Neural crest cell (in vitro differentiated cells): ENCODE measurements at regions not wholly inside any gene's neighbourhood (a gene's known extent, or its start where the extent isn't known, plus 50 kb on each side); places are given as distances from the start of the nearest gene placed in this dataset.

Experiments used
- DNase-seq: peaks from one replicate; pipeline ENCODE4 v3.0.0; 2021; ENCODE audit warnings: low read depth, mixed read lengths, low spot score
- H3K27ac Mint-ChIP-seq: one replicate; pipeline ENCODE4 v1.8.0; 2021; ENCODE audit warnings: mild to moderate bottlenecking, mixed read lengths; ENCODE audit not compliant: unreplicated experiment
- H3K27me3 Mint-ChIP-seq: 2 replicates; pipeline ENCODE4 v1.8.0; 2021; ENCODE audit warnings: low read depth, mild to moderate bottlenecking, mixed read lengths
- H3K36me3 Mint-ChIP-seq: 2 replicates; pipeline ENCODE4 v1.8.0; 2021; ENCODE audit warnings: low read depth, mild to moderate bottlenecking, mixed read lengths
- H3K4me1 Mint-ChIP-seq: 2 replicates; pipeline ENCODE4 v1.8.0; 2021; ENCODE audit warnings: mixed read lengths
- H3K4me3 Mint-ChIP-seq: one replicate; pipeline ENCODE4 v1.8.0; 2021; ENCODE audit warnings: mild to moderate bottlenecking, mixed read lengths
- H3K9me3 Mint-ChIP-seq: 2 replicates; pipeline ENCODE4 v1.8.0; 2021; ENCODE audit warnings: mixed read lengths
- CTCF ChIP-seq: fragments of 200-600 bp; sonication (generic); conservative IDR thresholded peaks from 2 replicates; pipeline ENCODE4 v1.5.0; 2021; ENCODE audit warnings: antibody characterized with exemption, mild to moderate bottlenecking

DNA sequence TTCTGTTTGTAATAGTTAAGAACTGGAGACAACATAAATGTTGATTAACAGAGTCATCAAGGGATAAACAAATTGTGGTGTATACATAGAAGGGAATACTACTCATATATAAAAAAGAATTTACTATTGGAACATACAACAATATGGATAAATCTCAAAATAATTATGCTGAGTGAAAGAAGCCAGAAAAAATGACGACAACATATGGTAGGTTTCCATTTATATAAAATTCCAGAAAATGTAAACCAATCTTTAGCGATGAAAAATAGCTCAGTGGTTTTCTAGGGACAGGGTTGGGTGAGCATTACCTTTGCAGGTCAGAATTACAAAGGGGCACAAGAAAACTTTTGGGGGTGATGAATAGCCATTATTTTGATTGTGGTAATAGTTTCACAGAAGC, 431.6 kb downstream of the PTPRU start:
- no peak for TF ChIP-seq CTCF
- no peak overlapping the region for H3K27ac Mint-ChIP-seq
- no peaks in the 10 kb centered on the region for H3K36me3 Mint-ChIP-seq
- no peak overlapping the region for H3K4me3 Mint-ChIP-seq
- H3K9me3 Mint-ChIP-seq: no peaks in the 10 kb centered on the region
- DNase-seq: no peak
- H3K4me1 Mint-ChIP-seq: peaks cover 5% of the 10 kb centered on the region
- H3K27me3 Mint-ChIP-seq: no peaks in the 10 kb centered on the region

DNA sequence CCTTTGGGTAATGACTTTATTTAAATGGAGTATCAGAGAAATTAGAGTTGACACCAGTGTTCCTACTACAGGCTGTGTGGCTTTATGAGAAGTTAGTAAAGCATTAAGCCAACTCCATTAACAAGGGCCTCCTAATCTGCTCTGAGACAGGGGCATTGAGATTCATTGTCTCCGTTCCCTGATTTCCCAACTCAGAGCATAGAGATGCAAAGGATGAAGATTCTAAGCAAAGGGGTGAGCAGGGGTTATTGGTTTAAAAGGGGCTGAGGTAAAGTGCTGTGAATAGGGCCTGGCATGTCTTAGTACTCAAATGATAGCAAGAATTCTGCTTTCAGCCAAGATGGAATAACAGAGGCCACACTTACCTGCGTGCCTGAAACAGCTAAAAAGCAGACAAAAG, 428.4 kb downstream of the PTPRU start:
- DNase-seq: no peak
- H3K4me3 Mint-ChIP-seq: no peak overlapping the region
- no peaks in the 10 kb centered on the region for H3K4me1 Mint-ChIP-seq
- TF ChIP-seq CTCF: no peak
- peaks cover 12% of the 10 kb centered on the region for H3K27me3 Mint-ChIP-seq
- no peak overlapping the region for H3K27ac Mint-ChIP-seq
- peaks cover 12% of the 10 kb centered on the region for H3K9me3 Mint-ChIP-seq
- H3K36me3 Mint-ChIP-seq: peaks cover 4% of the 10 kb centered on the region

DNA sequence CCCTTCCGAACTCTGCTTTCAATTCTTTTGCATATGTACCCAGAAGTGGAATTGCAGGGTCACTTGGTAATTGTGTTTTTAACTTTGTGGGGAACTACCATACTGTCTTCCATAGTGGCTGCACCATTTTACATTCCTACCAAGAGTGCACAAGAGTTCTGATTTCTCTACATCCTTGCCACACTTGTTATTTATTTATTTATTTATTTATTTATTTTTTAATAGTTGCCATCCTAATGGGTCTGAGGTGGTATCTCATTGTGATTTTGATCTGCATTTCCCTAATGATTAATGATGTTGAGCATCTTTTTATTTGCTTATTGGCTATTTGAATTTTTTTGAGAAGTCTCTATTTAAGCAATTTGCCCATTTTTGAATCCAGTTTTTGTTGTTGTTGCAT, 422.4 kb downstream of the PTPRU start:
- Mint-ChIP-seq H3K9me3 (peaks cover 15% of the 10 kb centered on the region), H3K4me1 (no peaks in the 10 kb centered on the region), H3K4me3 (no peak overlapping the region), H3K36me3 (peaks cover 4% of the 10 kb centered on the region), H3K27me3 (peaks cover 18% of the 10 kb centered on the region), H3K27ac (no peak overlapping the region)
- DNase-seq: no peak
- TF ChIP-seq CTCF: no peak

GRCh38 chr1:29657816-29658215, 421.5 kb downstream of the PTPRU start:
- H3K36me3 Mint-ChIP-seq: peaks cover 4% of the 10 kb centered on the region
- no peak overlapping the region for H3K4me3 Mint-ChIP-seq
- H3K27ac Mint-ChIP-seq: no peak overlapping the region
- H3K9me3 Mint-ChIP-seq: peaks cover 15% of the 10 kb centered on the region
- no peak for TF ChIP-seq CTCF
- H3K27me3 Mint-ChIP-seq: peaks cover 18% of the 10 kb centered on the region
- H3K4me1 Mint-ChIP-seq: no peaks in the 10 kb centered on the region
- DNase-seq: no peak

GRCh38 chr1:29655945-29656850, 419.9 kb downstream of the PTPRU start:
- no peak overlapping the region for H3K4me3 Mint-ChIP-seq
- H3K27me3 Mint-ChIP-seq: peaks cover 17% of the 10 kb centered on the region
- TF ChIP-seq CTCF: peak; percentile 64
- peak; percentile 31 for DNase-seq
- peaks cover 4% of the 10 kb centered on the region for H3K36me3 Mint-ChIP-seq
- H3K27ac Mint-ChIP-seq: no peak overlapping the region
- H3K4me1 Mint-ChIP-seq: no peaks in the 10 kb centered on the region
- peaks cover 13% of the 10 kb centered on the region for H3K9me3 Mint-ChIP-seq
